HEK293 (cell line): ENCODE measurements at regions not wholly inside any gene's neighbourhood (a gene's known extent, or its start where the extent isn't known, plus 50 kb on each side); places are given as distances from the start of the nearest gene placed in this dataset.

Experiments
- CTCF ChIA-PET: fragments of 350-600 bp; formaldehyde crosslinking; extraction: SDS; loops from one replicate; lab custom pipeline; 2021; ENCODE audit warnings: antibody characterized with exemption; lab: Yijun Ruan, JAX
- POLR2A ChIA-PET: fragments of 300-600 bp; formaldehyde crosslinking; extraction: SDS; loops from one replicate; lab custom pipeline; 2020; ENCODE audit warnings: antibody characterized with exemption, inconsistent platforms; lab: Yijun Ruan, JAX
- H3K27ac ChIP-seq: fragments of 200-500 bp; sonication (Bioruptor generic); 2 replicates; pipeline ENCODE4 v1.5.1; 2014; ENCODE audit warnings: low read depth, low read length, control low read depth, inconsistent platforms; ENCODE audit errors: extremely low read depth
- H3K36me3 ChIP-seq, 2 experiments: fragments of 200-500 bp in 1 of 2; sonication (Bioruptor generic) in 1 of 2; 1 replicate in 1 of 2; 2 replicates in 1 of 2; pipeline ENCODE4 v1.5.1; 2014 to 2017; ENCODE audit warnings: inconsistent platforms in 2 of 2, low read length in 2 of 2; ENCODE audit not compliant: control insufficient read depth in 2 of 2, insufficient read depth in 1 of 2
- H3K4me1 ChIP-seq: fragments of 200-500 bp; sonication (Bioruptor generic); 2 replicates; pipeline ENCODE4 v1.5.1; 2014; ENCODE audit warnings: mild to moderate bottlenecking, low read length, inconsistent platforms; ENCODE audit not compliant: control insufficient read depth, insufficient read depth
- H3K4me3 ChIP-seq: 2 replicates; pipeline ENCODE4 v1.5.1; 2011; ENCODE audit warnings: low read depth, mild to moderate bottlenecking, control low read depth, low read length, moderate library complexity
- H3K9me3 ChIP-seq: fragments of 200-500 bp; sonication (Bioruptor generic); 2 replicates; pipeline ENCODE4 v1.5.1; 2014; ENCODE audit warnings: low read depth, low read length, inconsistent platforms; ENCODE audit not compliant: control insufficient read depth, insufficient read depth
- BCL11A ChIP-seq: fragments of 450-650 bp; formaldehyde crosslinking; IDR thresholded peaks from 2 replicates; pipeline ENCODE4 v1.5.1; 2016; ENCODE audit warnings: low read depth, missing biosample characterization, missing genetic modification characterization
- GLI2 ChIP-seq: fragments of 450-650 bp; formaldehyde crosslinking; IDR thresholded peaks from 2 replicates; pipeline ENCODE4; 2017; ENCODE audit warnings: missing biosample characterization, missing genetic modification characterization, low read depth, borderline replicate concordance
- SP7 ChIP-seq: fragments of 450-650 bp; formaldehyde crosslinking; IDR thresholded peaks from 2 replicates; pipeline ENCODE4 v1.5.1; 2016; ENCODE audit warnings: missing biosample characterization, missing genetic modification characterization
- TRIM28 ChIP-seq: IDR thresholded peaks from 2 replicates; pipeline ENCODE4 v1.6.1; 2011; ENCODE audit warnings: low read length, control low read depth, borderline replicate concordance
- ZFHX2 ChIP-seq: fragments of 450-650 bp; formaldehyde crosslinking; conservative IDR thresholded peaks from 2 replicates; pipeline ENCODE4 v1.5.1; 2016; ENCODE audit warnings: missing biosample characterization, missing genetic modification characterization
- ZNF114 ChIP-seq: fragments of 450-650 bp; formaldehyde crosslinking; IDR thresholded peaks from 2 replicates; pipeline ENCODE4 v1.5.0; 2017; ENCODE audit warnings: missing biosample characterization, missing genetic modification characterization
- ZNF138 ChIP-seq: fragments of 450-650 bp; formaldehyde crosslinking; IDR thresholded peaks from 2 replicates; pipeline ENCODE4 v1.5.1; 2016; ENCODE audit warnings: missing biosample characterization, missing genetic modification characterization, borderline replicate concordance
- ZNF16 ChIP-seq: fragments of 450-650 bp; formaldehyde crosslinking; IDR thresholded peaks from 2 replicates; pipeline ENCODE4 v1.5.1; 2016; ENCODE audit warnings: low read depth, missing biosample characterization, missing genetic modification characterization
- ZNF214 ChIP-seq: fragments of 450-650 bp; formaldehyde crosslinking; IDR thresholded peaks from 2 replicates; pipeline ENCODE4 v1.5.1; 2017; ENCODE audit warnings: missing biosample characterization, mild to moderate bottlenecking, missing genetic modification characterization, borderline replicate concordance
- ZNF24 ChIP-seq: fragments of 450-650 bp; formaldehyde crosslinking; IDR thresholded peaks from 2 replicates; pipeline ENCODE4 v1.5.1; 2016; ENCODE audit warnings: missing biosample characterization, missing genetic modification characterization
- ZNF433 ChIP-seq: fragments of 450-650 bp; formaldehyde crosslinking; IDR thresholded peaks from 2 replicates; pipeline ENCODE4 v1.5.1; 2016; ENCODE audit warnings: missing biosample characterization, missing genetic modification characterization, low read depth
- ZNF544 ChIP-seq: fragments of 450-650 bp; formaldehyde crosslinking; IDR thresholded peaks from 2 replicates; pipeline ENCODE4 v1.5.0; 2017; ENCODE audit warnings: missing biosample characterization, missing genetic modification characterization
- ZNF555 ChIP-seq: fragments of 450-650 bp; formaldehyde crosslinking; conservative IDR thresholded peaks from 2 replicates; pipeline ENCODE4 v1.5.1; 2017; ENCODE audit warnings: missing biosample characterization, mild to moderate bottlenecking, missing genetic modification characterization, inconsistent platforms
- ZNF596 ChIP-seq: fragments of 450-650 bp; IDR thresholded peaks from 2 replicates; pipeline ENCODE4 v1.5.0; 2018; ENCODE audit warnings: missing biosample characterization, mild to moderate bottlenecking, missing genetic modification characterization, moderate library complexity
- ZNF654 ChIP-seq: fragments of 450-650 bp; formaldehyde crosslinking; IDR thresholded peaks from 2 replicates; pipeline ENCODE4 v1.5.1; 2016; ENCODE audit warnings: low read depth, missing biosample characterization, missing genetic modification characterization
- ZNF776 ChIP-seq: fragments of 450-650 bp; formaldehyde crosslinking; IDR thresholded peaks from 2 replicates; pipeline ENCODE4 v1.5.0; 2017; ENCODE audit warnings: missing biosample characterization, missing genetic modification characterization, borderline replicate concordance
- TF ChIP-seq, protein P1 (sequence below): fragments of 450-650 bp; formaldehyde crosslinking; IDR thresholded peaks from 2 replicates; pipeline ENCODE4 v1.5.1; 2016; ENCODE audit warnings: missing biosample characterization, missing genetic modification characterization
- TF ChIP-seq, protein P2 (sequence below): fragments of 450-650 bp; formaldehyde crosslinking; IDR thresholded peaks from 2 replicates; pipeline ENCODE4 v1.5.1; 2017; ENCODE audit warnings: missing biosample characterization, missing genetic modification characterization
- TF ChIP-seq, protein P3 (sequence below): fragments of 450-650 bp; formaldehyde crosslinking; IDR thresholded peaks from 2 replicates; pipeline ENCODE4 v1.5.1; 2017; ENCODE audit warnings: missing biosample characterization, missing genetic modification characterization

DNA sequence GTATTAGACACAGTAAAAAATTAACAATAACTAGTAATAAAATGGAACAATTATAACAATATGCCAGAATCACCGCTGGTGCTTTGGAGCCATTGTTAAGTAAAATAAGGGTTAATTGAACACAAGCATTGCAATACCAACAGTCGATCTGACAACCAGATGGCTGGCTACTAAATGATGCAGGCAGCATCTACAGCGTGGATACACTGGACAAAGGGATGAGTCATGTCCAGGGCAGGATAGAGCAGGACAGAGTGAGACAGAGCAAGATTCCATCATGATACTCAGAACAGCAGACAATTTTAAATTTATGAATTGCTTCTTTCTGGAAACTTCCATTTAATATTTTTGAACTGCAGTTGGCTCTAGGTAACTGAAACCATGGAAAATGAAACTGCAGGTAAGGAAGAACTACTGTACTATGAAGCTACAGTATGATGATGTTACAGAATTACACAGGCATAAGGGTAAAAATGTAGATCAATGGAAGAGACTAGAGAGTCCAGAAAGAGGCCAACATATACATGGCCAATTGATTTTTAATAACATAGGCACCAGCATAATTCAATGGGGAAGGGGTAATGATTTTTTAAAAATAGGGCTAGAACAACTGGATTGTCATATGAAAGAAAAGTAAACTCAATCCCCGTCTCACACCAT is 168.7 kb downstream of the RRAGC start:
- POLR2A ChIA-PET: no interaction called here
- H3K9me3 ChIP-seq: no peaks in the 10 kb centered on the region
- CTCF ChIA-PET: no interaction called here
- no peak overlapping the region for H3K27ac ChIP-seq
- no peaks in the 10 kb centered on the region for H3K4me1 ChIP-seq
- no peak overlapping the region for H3K4me3 ChIP-seq
- TF ChIP-seq ZNF654 (tag by site-specific recombination) (no peak), ZNF596 (tag by site-specific recombination) (no peak), TRIM28 (no peak), ZNF138 (tag by site-specific recombination) (no peak), ZNF776 (tag by site-specific recombination) (no peak), ZNF433 (tag by site-specific recombination) (no peak), BCL11A (tag by site-specific recombination) (no peak), SP7 (tag by site-specific recombination) (no peak), ZFHX2 (no peak), ZNF214 (tag by site-specific recombination) (no peak), ZNF114 (tag by site-specific recombination) (no peak), ZNF544 (no peak), GLI2 (tag by site-specific recombination) (no peak)
- TF ChIP-seq, protein P1, sequence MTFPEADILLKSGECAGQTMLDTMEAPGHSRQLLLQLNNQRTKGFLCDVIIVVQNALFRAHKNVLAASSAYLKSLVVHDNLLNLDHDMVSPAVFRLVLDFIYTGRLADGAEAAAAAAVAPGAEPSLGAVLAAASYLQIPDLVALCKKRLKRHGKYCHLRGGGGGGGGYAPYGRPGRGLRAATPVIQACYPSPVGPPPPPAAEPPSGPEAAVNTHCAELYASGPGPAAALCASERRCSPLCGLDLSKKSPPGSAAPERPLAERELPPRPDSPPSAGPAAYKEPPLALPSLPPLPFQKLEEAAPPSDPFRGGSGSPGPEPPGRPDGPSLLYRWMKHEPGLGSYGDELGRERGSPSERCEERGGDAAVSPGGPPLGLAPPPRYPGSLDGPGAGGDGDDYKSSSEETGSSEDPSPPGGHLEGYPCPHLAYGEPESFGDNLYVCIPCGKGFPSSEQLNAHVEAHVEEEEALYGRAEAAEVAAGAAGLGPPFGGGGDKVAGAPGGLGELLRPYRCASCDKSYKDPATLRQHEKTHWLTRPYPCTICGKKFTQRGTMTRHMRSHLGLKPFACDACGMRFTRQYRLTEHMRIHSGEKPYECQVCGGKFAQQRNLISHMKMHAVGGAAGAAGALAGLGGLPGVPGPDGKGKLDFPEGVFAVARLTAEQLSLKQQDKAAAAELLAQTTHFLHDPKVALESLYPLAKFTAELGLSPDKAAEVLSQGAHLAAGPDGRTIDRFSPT (tag by site-specific recombination): no peak
- TF ChIP-seq, protein P2, sequence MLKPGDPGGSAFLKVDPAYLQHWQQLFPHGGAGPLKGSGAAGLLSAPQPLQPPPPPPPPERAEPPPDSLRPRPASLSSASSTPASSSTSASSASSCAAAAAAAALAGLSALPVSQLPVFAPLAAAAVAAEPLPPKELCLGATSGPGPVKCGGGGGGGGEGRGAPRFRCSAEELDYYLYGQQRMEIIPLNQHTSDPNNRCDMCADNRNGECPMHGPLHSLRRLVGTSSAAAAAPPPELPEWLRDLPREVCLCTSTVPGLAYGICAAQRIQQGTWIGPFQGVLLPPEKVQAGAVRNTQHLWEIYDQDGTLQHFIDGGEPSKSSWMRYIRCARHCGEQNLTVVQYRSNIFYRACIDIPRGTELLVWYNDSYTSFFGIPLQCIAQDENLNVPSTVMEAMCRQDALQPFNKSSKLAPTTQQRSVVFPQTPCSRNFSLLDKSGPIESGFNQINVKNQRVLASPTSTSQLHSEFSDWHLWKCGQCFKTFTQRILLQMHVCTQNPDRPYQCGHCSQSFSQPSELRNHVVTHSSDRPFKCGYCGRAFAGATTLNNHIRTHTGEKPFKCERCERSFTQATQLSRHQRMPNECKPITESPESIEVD: no peak
- H3K36me3 ChIP-seq: no peaks in the 10 kb centered on the region

DNA sequence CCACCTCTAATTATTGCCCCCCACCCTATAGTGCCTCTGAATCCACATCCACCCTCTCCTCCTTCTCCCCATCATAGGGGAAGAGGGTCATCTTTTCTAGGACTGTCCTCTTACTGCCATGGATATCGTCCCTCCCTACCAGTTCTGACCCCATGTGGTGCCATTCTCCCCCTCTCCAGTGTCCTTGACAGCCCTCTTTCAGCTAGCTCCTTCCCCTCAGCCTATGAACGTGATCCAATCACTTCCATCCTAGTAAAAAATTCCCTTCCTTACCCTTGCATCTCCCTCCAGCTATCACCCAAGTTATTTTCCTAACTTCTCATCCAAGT is 172.7 kb downstream of the RRAGC start:
- Histone ChIP-seq H3K4me3 (no peak overlapping the region), H3K9me3 (no peaks in the 10 kb centered on the region), H3K36me3 (no peaks in the 10 kb centered on the region), H3K27ac (no peak overlapping the region), H3K4me1 (no peaks in the 10 kb centered on the region)
- ChIA-PET CTCF (no interaction called here), POLR2A (interaction anchor here (0.6 kb wide), 1 partner anchor 101 kb away, joined by 3 read pairs; no protein-coding TSS in a partner anchor)
- TF ChIP-seq ZNF433 (tag by site-specific recombination) (no peak), ZNF24 (tag by site-specific recombination) (no peak), ZNF555 (tag by site-specific recombination) (no peak), ZNF16 (tag by site-specific recombination) (no peak)
- TF ChIP-seq, protein P3, sequence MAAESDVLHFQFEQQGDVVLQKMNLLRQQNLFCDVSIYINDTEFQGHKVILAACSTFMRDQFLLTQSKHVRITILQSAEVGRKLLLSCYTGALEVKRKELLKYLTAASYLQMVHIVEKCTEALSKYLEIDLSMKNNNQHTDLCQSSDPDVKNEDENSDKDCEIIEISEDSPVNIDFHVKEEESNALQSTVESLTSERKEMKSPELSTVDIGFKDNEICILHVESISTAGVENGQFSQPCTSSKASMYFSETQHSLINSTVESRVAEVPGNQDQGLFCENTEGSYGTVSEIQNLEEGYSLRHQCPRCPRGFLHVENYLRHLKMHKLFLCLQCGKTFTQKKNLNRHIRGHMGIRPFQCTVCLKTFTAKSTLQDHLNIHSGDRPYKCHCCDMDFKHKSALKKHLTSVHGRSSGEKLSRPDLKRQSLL (tag by site-specific recombination): no peak
